HL-60 (cell line): ENCODE measurements at regions not wholly inside any gene's neighbourhood (a gene's known extent, or its start where the extent isn't known, plus 50 kb on each side); places are given as distances from the start of the nearest gene placed in this dataset.
"Not testable (repeated sequence)": the region's sequence is repeated elsewhere in the genome, so short reads cannot be mapped to it uniquely, and the experiment has no call there.

ENCODE experiments used
- DNase-seq, 2 experiments: peaks; one replicate each; pipeline ENCODE4 v3.0.0-alpha.2; 2010 to 2020; ENCODE audit warnings: low read depth in 1 of 2, low spot score in 1 of 2
- H3K27ac ChIP-seq: fragments of 250-450 bp; sonication (Bioruptor Pico); replicated peaks from 2 replicates; pipeline ENCODE4 v1.5.1; 2020; ENCODE audit warnings: mild to moderate bottlenecking, moderate library complexity
- H3K27me3 ChIP-seq: fragments of 250-450 bp; sonication (Bioruptor Pico); 2 replicates; pipeline ENCODE4 v1.5.1; 2021; ENCODE audit warnings: mild to moderate bottlenecking, moderate library complexity; ENCODE audit not compliant: insufficient read depth, poor library complexity, severe bottlenecking
- H3K4me3 ChIP-seq: replicated peaks from 2 replicates; pipeline ENCODE4 v1.5.1; 2011; ENCODE audit warnings: mild to moderate bottlenecking, control low read depth, low read length; ENCODE audit not compliant: insufficient read depth
- GABPA ChIP-seq: IDR thresholded peaks from 2 replicates; pipeline ENCODE4 v1.6.1; 2012; ENCODE audit warnings: low read depth
- POLR2AphosphoS5 ChIP-seq: IDR thresholded peaks from 2 replicates; pipeline ENCODE4 v1.6.1; 2012; ENCODE audit warnings: low read depth
- SPI1 ChIP-seq: IDR thresholded peaks from 2 replicates; pipeline ENCODE4 v1.6.1; 2012; ENCODE audit warnings: low read depth, mild to moderate bottlenecking, borderline replicate concordance
- TF ChIP-seq, protein P1 (sequence below): IDR thresholded peaks from one replicate; pipeline ENCODE4 v1.5.1; 2011; ENCODE audit warnings: low read length, control low read depth, inconsistent platforms; ENCODE audit not compliant: insufficient read depth
- TF ChIP-seq, protein P2 (sequence below): IDR thresholded peaks from 2 replicates; pipeline ENCODE4 v1.6.1; 2012; ENCODE audit warnings: low read depth; ENCODE audit not compliant: insufficient replicate concordance

DNA sequence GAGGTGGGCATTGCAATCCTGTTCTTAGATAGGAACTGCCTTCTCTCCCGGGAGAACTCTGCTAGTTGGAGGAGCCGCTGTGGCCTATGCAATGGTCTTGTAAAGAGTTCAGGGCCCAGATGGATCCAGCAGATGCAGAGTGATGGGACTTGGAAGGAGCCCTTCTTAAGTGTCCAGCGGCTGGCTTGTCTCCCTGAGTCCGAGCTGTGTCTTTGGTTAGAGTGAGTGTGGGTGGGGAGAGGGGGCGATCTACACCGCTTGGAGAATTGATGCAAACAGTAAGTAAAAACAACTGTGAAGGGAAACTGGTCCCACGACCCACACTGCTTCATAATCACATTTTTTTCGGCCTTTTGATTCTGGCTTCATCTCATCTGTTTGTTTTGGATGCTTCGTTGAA lies 89.8 kb upstream of the CYRIA start:
- DNase-seq = no peak
- Histone ChIP-seq H3K27me3 (no peaks in the 10 kb centered on the region), H3K27ac (no peak overlapping the region), H3K4me3 (no peak overlapping the region)
- no peak for TF ChIP-seq SPI1
- TF ChIP-seq GABPA = no peak
- TF ChIP-seq, protein P1, sequence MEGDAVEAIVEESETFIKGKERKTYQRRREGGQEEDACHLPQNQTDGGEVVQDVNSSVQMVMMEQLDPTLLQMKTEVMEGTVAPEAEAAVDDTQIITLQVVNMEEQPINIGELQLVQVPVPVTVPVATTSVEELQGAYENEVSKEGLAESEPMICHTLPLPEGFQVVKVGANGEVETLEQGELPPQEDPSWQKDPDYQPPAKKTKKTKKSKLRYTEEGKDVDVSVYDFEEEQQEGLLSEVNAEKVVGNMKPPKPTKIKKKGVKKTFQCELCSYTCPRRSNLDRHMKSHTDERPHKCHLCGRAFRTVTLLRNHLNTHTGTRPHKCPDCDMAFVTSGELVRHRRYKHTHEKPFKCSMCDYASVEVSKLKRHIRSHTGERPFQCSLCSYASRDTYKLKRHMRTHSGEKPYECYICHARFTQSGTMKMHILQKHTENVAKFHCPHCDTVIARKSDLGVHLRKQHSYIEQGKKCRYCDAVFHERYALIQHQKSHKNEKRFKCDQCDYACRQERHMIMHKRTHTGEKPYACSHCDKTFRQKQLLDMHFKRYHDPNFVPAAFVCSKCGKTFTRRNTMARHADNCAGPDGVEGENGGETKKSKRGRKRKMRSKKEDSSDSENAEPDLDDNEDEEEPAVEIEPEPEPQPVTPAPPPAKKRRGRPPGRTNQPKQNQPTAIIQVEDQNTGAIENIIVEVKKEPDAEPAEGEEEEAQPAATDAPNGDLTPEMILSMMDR = no peak
- TF ChIP-seq, protein P2, sequence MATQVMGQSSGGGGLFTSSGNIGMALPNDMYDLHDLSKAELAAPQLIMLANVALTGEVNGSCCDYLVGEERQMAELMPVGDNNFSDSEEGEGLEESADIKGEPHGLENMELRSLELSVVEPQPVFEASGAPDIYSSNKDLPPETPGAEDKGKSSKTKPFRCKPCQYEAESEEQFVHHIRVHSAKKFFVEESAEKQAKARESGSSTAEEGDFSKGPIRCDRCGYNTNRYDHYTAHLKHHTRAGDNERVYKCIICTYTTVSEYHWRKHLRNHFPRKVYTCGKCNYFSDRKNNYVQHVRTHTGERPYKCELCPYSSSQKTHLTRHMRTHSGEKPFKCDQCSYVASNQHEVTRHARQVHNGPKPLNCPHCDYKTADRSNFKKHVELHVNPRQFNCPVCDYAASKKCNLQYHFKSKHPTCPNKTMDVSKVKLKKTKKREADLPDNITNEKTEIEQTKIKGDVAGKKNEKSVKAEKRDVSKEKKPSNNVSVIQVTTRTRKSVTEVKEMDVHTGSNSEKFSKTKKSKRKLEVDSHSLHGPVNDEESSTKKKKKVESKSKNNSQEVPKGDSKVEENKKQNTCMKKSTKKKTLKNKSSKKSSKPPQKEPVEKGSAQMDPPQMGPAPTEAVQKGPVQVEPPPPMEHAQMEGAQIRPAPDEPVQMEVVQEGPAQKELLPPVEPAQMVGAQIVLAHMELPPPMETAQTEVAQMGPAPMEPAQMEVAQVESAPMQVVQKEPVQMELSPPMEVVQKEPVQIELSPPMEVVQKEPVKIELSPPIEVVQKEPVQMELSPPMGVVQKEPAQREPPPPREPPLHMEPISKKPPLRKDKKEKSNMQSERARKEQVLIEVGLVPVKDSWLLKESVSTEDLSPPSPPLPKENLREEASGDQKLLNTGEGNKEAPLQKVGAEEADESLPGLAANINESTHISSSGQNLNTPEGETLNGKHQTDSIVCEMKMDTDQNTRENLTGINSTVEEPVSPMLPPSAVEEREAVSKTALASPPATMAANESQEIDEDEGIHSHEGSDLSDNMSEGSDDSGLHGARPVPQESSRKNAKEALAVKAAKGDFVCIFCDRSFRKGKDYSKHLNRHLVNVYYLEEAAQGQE = no peak
- TF ChIP-seq POLR2AphosphoS5 = no peak

DNA sequence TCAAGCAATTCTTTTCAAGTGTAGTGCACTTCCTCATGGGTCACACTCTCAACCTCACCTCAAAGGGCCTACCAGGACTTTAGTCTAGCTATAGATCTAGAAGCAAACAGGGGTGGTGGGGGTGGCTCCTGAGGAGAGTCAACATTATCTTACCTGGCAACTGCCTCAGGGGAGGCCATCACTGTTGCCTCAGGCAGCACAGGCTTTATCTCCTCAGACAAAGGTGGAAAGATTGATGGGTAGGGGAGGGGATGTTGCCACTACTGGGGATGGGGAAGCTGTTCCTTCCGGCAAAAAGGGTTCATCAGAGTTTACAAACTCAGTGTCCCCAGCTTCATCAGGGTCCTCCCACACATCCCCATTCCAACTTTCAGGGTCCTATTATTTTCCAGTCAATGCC lies 87.4 kb upstream of the CYRIA start:
- not testable (repeated sequence) for H3K27me3 ChIP-seq, H3K4me3 ChIP-seq, H3K27ac ChIP-seq, DNase-seq

DNA sequence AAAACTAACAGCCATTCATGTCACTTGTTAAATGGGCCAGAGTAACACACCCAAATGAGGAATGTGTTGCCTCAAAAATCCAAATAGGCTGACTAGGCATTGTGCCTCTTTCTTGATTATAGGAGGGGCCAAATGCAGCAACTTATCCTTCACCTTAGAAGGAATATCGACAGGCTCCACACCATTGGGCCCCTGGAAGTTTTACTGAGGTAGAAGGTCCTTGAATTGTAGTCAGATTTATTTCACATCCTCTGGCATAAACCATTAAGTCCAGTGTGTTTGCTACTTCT lies 85.2 kb upstream of the CYRIA start:
- H3K27me3 ChIP-seq, H3K4me3 ChIP-seq, DNase-seq, H3K27ac ChIP-seq: not testable (repeated sequence)

DNA sequence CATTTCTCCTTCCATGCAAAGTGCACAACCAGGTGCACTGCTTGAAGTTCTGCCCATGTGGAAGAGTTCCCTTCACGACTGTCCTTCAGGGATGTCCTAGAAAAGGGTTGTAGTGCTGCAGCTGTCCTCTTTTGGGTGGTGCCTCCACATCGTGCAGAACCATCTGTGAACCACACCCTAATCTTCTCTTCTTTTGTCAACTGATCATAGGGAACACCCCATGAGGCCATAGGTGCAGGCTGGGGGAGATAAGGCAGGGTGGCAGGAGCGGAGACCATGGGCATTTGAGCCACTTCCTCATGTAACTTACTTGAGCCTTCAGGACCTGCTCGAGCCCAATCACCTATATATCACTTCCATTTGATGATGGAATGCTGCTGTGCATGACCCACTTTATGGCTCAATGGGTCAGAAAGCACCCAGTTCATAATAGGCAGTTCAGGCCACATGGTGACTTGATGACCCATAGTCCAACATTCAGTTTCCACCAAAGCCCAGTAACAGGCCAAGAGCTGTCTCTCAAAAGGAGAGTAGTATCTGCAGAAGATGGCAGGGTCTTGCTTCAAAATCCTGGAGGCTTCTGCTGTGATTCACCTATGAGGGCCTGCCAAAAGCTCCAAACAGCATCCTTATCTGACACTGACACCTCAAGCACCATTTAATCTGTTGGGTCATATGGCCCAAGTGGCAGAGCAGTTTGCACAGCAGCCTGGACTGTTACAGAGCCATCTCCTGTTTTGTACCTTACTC lies 84.7 kb upstream of the CYRIA start:
- no peaks in the 10 kb centered on the region for H3K27me3 ChIP-seq
- no peak for DNase-seq
- TF ChIP-seq, protein P1 = no peak
- TF ChIP-seq SPI1 (no peak), GABPA (no peak)
- H3K4me3 ChIP-seq = no peak overlapping the region
- H3K27ac ChIP-seq = no peak overlapping the region

DNA sequence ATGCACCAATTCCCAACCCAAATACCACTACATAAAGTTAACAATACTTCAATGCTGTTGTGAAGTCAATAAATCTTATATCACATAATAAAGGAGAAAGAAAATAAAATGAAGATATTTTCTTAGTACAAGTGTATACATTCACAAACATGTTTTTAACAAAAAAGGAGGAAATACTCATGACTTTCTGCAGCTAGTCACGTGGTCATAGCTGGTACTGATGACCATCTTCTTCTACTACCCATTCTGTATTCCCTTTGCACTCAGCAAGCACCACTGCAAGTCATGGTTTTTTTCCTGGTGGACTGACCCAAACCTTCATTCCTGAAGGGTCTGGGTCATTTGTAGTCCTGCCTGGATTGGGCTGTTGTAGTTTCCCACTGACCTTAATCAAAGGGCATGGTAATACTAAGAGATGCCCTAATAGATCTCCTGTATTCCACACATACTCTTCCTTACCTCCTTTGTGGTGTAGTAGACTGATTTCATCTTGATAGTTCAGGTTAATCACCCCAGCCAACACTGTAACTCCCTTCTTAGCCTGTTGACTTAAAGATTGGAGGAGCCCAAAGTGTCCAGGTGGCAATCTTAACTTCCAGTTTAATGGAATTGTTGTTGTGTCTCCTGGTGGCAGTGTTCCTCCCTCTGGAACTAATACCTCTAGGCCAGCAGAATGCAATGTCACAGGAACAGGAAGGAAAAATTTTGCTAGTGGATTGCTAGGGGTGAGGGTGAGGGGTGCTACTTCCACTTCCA lies 83.1 kb upstream of the CYRIA start:
- not testable (repeated sequence) for H3K4me3 ChIP-seq, H3K27ac ChIP-seq, DNase-seq, H3K27me3 ChIP-seq

DNA sequence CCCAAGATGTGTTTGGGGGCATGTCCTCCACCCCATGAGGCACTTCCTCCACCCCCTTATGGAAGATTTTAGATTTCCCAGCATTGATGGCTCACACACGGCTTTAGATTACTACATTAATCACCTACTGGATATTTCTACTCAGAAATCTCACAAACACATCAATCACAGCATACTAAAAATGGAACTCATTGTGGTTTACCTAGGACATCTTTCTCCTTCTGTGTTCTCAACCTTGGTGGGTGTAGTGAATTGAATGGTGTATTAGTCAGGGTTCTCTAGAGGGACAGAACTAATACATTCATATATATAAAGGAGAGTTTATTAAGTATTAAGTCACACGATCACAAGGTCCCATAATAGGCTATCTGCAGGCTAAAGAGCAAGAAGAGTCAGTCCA lies 82.1 kb upstream of the CYRIA start:
- no peak for DNase-seq
- TF ChIP-seq GABPA = no peak
- TF ChIP-seq, protein P2 = no peak
- TF ChIP-seq POLR2AphosphoS5 = no peak
- no peak for TF ChIP-seq SPI1

More for the DNA sequence above, 82.1 kb upstream of the CYRIA start:
- Histone ChIP-seq H3K4me3 (no peak overlapping the region), H3K27ac (no peak overlapping the region), H3K27me3 (no peaks in the 10 kb centered on the region)
